Naive thymus-derived CD4-positive, alpha-beta T cell (primary cell): ENCODE measurements at regions not wholly inside any gene's neighbourhood (a gene's known extent, or its start where the extent isn't known, plus 50 kb on each side); places are given as distances from the start of the nearest gene placed in this dataset.

Source experiments
- ATAC-seq: fragments of 150-1000 bp; cut with Tn5 transposase; 2 replicates; pipeline ENCODE4 v1.10.0; 2021; ENCODE audit warnings: mild to moderate bottlenecking, moderate library complexity
- CTCF ChIA-PET: fragments of 350-600 bp; sonication (Branson Sonifier 250); formaldehyde crosslinking; loops from one replicate; lab custom pipeline; 2021; ENCODE audit warnings: antibody characterized with exemption; lab: Charles Lee
- POLR2A ChIA-PET: fragments of 350-600 bp; sonication (Branson Sonifier 250); formaldehyde crosslinking; loops from one replicate; lab custom pipeline; 2021; ENCODE audit warnings: antibody characterized with exemption, inconsistent platforms; lab: Charles Lee
- DNase-seq, 9 donors: peaks; one replicate each; pipeline versions ENCODE4 v3.0.0 to v3.0.0-alpha.2; 2020 to 2022; ENCODE audit warnings: mixed read lengths in 1 of 9
- H3K27ac ChIP-seq: one replicate; pipeline ENCODE4 v1.7.0; 2013; ENCODE audit warnings: mild to moderate bottlenecking, low read depth, low read length, moderate library complexity
- H3K27me3 ChIP-seq, 2 donors: one replicate each; pipeline ENCODE4 v1.7.0; 2013; ENCODE audit warnings: low read length in 2 of 2, mild to moderate bottlenecking in 2 of 2, moderate library complexity in 2 of 2; ENCODE audit not compliant: control insufficient read depth in 2 of 2, insufficient read depth in 2 of 2
- H3K36me3 ChIP-seq, 3 experiments: 1 replicate in 2 of 3; 2 replicates in 1 of 3; pipeline ENCODE4 v1.7.0; 2013; ENCODE audit warnings: low read length in 3 of 3, mild to moderate bottlenecking in 3 of 3, moderate library complexity in 1 of 3; ENCODE audit not compliant: insufficient read depth in 3 of 3, control insufficient read depth in 2 of 3
- H3K4me1 ChIP-seq, 2 donors: one replicate each; pipeline ENCODE4 v1.7.0; 2013; ENCODE audit warnings: low read length in 2 of 2, mild to moderate bottlenecking in 2 of 2, moderate library complexity in 1 of 2; ENCODE audit not compliant: control insufficient read depth in 2 of 2, insufficient read depth in 2 of 2
- H3K4me3 ChIP-seq: 2 replicates; pipeline ENCODE4 v1.7.0; 2013; ENCODE audit warnings: mild to moderate bottlenecking, low read length
- H3K9me3 ChIP-seq, 3 experiments: 1 replicate in 2 of 3; 2 replicates in 1 of 3; pipeline ENCODE4 v1.7.0; 2013; ENCODE audit warnings: low read length in 3 of 3; ENCODE audit not compliant: control insufficient read depth in 2 of 3
- H3K27ac Mint-ChIP-seq, 9 donors: one replicate each; pipeline ENCODE4 v1.8.0; 2020 to 2022; ENCODE audit warnings: mixed read lengths in 9 of 9, mild to moderate bottlenecking in 8 of 9, moderate library complexity in 5 of 9, inconsistent platforms in 2 of 9
- H3K27me3 Mint-ChIP-seq, 5 donors: one replicate each; pipeline ENCODE4 v1.8.0; 2021 to 2022; ENCODE audit warnings: mixed read lengths in 5 of 5, mild to moderate bottlenecking in 1 of 5
- H3K36me3 Mint-ChIP-seq, 5 donors: one replicate each; pipeline ENCODE4 v1.8.0; 2020 to 2022; ENCODE audit warnings: mixed read lengths in 5 of 5, mild to moderate bottlenecking in 3 of 5, inconsistent platforms in 1 of 5
- H3K4me1 Mint-ChIP-seq, 7 donors: one replicate each; pipeline ENCODE4 v1.8.0; 2020 to 2022; ENCODE audit warnings: mixed read lengths in 7 of 7, mild to moderate bottlenecking in 3 of 7, inconsistent platforms in 1 of 7
- H3K4me3 Mint-ChIP-seq, 10 donors: one replicate each; pipeline ENCODE4 v1.8.0; 2020 to 2022; ENCODE audit warnings: mild to moderate bottlenecking in 10 of 10, mixed read lengths in 10 of 10, moderate library complexity in 6 of 10, inconsistent platforms in 2 of 10
- H3K9me3 Mint-ChIP-seq, 11 donors: one replicate each; pipeline ENCODE4 v1.8.0; 2020 to 2022; ENCODE audit warnings: mixed read lengths in 11 of 11, mild to moderate bottlenecking in 4 of 11, inconsistent platforms in 1 of 11, moderate library complexity in 1 of 11
- intact Hi-C, 2 donors: fragments of 100-400 bp; cut with micrococcal nuclease; formaldehyde crosslinking; loops; one replicate each; pipeline ENCODE4 v1.15.1; 2023

DNA sequence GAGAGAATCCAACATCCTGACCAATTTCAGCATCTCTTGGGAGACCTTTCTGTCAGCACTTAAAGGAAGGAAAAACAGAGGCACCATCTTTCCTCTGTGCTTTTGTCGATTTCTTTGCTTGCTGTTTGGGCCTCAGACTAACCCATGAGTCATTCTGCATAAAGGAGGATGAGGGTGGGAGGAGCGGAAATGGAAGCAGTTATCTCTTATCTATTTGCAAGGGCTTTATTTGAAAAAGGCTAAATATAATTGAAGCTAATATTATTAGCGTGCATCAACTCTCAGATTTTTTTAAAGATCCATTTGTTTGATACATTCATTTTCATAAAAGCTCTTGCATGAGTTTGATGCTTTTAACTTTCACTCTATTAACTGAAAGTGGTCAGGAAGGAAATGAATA is 72.9 kb downstream of the ZNF622 start:
- peaks cover 0 to 15% (median under 1%) of the 10 kb centered on the region in 11 donors for H3K9me3 Mint-ChIP-seq
- POLR2A ChIA-PET: no interaction called here
- H3K36me3 ChIP-seq: no peaks in the 10 kb centered on the region

DNA sequence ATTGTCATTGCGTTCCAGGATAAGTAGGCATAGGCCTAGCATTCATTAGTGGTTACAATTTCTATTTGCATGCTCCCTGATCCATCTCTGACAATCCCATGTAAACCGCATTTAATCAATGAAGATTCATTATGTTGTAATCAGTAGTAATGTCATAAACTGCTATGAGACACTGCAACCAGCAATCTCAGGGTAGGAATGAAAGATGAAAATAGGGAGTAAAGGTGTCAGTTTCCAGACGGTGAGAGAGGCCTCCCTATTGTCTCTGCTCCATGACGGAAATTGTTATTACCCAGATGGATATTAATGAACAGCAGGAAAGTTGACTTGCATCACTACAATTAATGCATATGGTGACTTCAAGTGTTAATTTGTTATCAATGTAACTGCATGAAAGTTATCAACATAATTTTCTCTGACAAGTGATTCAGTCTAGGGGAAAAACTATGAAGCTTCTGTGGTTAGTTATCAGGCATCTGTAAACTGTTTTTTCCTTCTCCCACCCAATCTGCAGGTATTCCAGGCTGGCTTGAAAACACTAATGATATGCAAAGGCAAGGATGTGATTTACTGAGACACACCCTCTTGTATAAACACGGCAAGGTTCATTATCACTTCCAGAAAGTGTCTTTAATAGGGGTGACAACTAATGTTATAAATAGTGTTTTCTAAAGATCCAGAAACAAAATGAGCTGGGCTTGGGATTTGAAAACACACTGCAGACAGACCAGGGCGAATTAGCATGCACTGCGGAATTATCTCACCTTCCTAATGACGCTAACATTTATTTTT is 73.5 kb downstream of the ZNF622 start:
- CTCF ChIA-PET: no interaction called here
- Histone ChIP-seq H3K4me3 (no peak overlapping the region), H3K27ac (no peak overlapping the region), H3K27me3 (no peaks in the 10 kb centered on the region), H3K36me3 (no peaks in the 10 kb centered on the region), H3K4me1 (no peaks in the 10 kb centered on the region), H3K9me3 (no peaks in the 10 kb centered on the region)
- intact Hi-C loops: no loop called here
- Mint-ChIP-seq H3K36me3 (no peaks in the 10 kb centered on the region), H3K4me3 (no peak overlapping the region), H3K27ac (no peak overlapping the region), H3K9me3 (peaks cover 0 to 12% (median 0%) of the 10 kb centered on the region in 11 donors), H3K4me1 (no peaks in the 10 kb centered on the region), H3K27me3 (peaks cover 0 to 13% (median 6%) of the 10 kb centered on the region in 5 donors)
- ATAC-seq (no peak), DNase-seq (no peak)
- POLR2A ChIA-PET: no interaction called here

More for the DNA sequence above, 72.9 kb downstream of the ZNF622 start:
- DNase-seq (no peak), ATAC-seq (no peak)
- Mint-ChIP-seq H3K4me3 (no peak overlapping the region), H3K4me1 (no peaks in the 10 kb centered on the region), H3K36me3 (no peaks in the 10 kb centered on the region), H3K27me3 (peaks cover 0 to 13% (median 7%) of the 10 kb centered on the region in 5 donors), H3K27ac (no peak overlapping the region)
- Histone ChIP-seq H3K27me3 (no peaks in the 10 kb centered on the region), H3K9me3 (no peaks in the 10 kb centered on the region), H3K27ac (no peak overlapping the region), H3K4me1 (no peaks in the 10 kb centered on the region), H3K4me3 (no peak overlapping the region)
- intact Hi-C loops: no loop called here
- CTCF ChIA-PET: no interaction called here

DNA sequence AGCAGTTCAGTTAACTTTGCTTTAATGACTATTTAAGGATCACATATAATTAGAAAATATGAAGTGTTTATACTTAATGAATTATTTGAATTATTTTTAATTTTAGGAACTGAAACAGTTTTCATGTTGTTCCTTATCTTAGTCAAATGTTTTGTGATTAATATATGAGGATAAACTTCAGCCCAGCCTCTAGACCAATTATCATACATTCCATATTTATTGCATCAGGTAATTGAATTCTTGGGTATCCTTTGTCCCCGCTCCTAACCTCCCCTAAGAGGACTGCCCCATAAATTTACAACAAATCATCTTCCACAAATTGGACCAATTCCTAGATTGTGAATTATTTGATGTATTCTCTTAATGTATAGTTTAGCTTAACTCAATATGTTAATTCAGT is 74.8 kb downstream of the ZNF622 start:
- H3K9me3 ChIP-seq: no peaks in the 10 kb centered on the region
- no peaks in the 10 kb centered on the region for H3K27me3 ChIP-seq
- H3K4me3 ChIP-seq: no peak overlapping the region
- Mint-ChIP-seq H3K27me3 (peaks cover 0 to 14% (median 6%) of the 10 kb centered on the region in 5 donors), H3K4me3 (no peak overlapping the region), H3K4me1 (no peaks in the 10 kb centered on the region), H3K27ac (no peak overlapping the region), H3K36me3 (no peaks in the 10 kb centered on the region), H3K9me3 (peaks cover 0 to 4% (median 0%) of the 10 kb centered on the region in 11 donors)
- DNase-seq (no peak), ATAC-seq (no peak)
- ChIA-PET POLR2A (no interaction called here), CTCF (no interaction called here)
- H3K36me3 ChIP-seq: no peaks in the 10 kb centered on the region
- intact Hi-C loops: no loop called here
- no peak overlapping the region for H3K27ac ChIP-seq
- H3K4me1 ChIP-seq: no peaks in the 10 kb centered on the region

DNA sequence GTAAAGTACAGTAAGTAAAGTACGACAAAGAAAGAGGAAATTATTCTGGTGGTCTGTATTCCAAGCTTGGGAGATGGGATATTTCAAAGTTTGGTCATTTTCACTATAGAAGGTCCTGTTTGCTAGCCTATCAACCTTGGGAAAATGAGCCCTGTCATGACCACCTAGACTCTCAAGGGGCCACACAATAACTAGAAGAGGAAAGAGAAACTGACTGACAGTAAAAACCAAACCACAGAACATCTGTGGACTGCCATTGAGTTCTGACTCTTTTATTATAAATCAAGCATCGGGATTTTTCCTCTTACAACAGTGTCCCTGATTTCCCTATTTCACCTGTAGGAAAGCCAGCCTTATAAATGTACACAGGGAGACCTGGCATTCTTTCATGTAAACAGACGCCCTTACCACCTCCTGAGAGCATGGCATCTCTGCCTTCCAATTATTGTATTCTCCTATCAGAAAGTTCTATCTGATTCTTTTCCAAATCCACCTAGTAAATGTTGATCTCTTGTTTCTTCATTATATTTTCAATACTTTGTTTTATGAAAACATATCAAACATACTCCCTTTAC is 80.0 kb downstream of the ZNF622 start:
- H3K27ac Mint-ChIP-seq: no peak overlapping the region
- H3K9me3 ChIP-seq: no peaks in the 10 kb centered on the region
- intact Hi-C loops: no loop called here
- DNase-seq (no peak), ATAC-seq (no peak)
- H3K36me3 ChIP-seq: no peaks in the 10 kb centered on the region
- H3K27me3 ChIP-seq: no peaks in the 10 kb centered on the region
- no peaks in the 10 kb centered on the region for H3K4me1 Mint-ChIP-seq
- peaks cover 0 to 13% (median 6%) of the 10 kb centered on the region in 5 donors for H3K27me3 Mint-ChIP-seq
- ChIA-PET POLR2A (no interaction called here), CTCF (no interaction called here)
- no peaks in the 10 kb centered on the region for H3K36me3 Mint-ChIP-seq
- no peak overlapping the region for H3K4me3 ChIP-seq
- no peaks in the 10 kb centered on the region for H3K9me3 Mint-ChIP-seq
- H3K4me1 ChIP-seq: no peaks in the 10 kb centered on the region
- H3K27ac ChIP-seq: no peak overlapping the region
- no peak overlapping the region for H3K4me3 Mint-ChIP-seq

DNA sequence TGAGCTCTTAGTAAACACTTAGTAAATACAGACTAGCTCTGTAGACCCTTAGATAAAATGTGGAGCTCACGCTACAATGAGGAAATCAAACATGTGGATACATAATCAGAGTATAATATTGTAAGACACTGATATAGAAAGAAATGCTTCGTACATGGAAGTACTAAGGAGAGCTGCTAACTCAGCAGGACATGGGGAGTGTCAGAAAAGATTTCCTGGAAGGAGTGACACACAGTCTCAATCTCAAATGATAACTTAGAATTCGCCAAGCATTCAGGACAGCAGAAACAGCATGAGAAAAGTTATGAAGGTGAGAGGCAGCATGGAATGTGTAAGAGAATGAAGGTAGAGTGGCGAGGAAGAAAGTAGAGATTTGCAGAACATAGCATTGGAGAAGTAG is 80.8 kb downstream of the ZNF622 start:
- no peaks in the 10 kb centered on the region for H3K27me3 ChIP-seq
- H3K4me3 Mint-ChIP-seq: no peak overlapping the region
- no peaks in the 10 kb centered on the region for H3K36me3 ChIP-seq
- intact Hi-C loops: no loop called here
- DNase-seq: no peak
- H3K27me3 Mint-ChIP-seq: peaks cover 0 to 21% (median 6%) of the 10 kb centered on the region in 5 donors
- H3K27ac ChIP-seq: no peak overlapping the region
- ATAC-seq: no peak
- CTCF ChIA-PET: no interaction called here
- H3K9me3 Mint-ChIP-seq: no peaks in the 10 kb centered on the region
- POLR2A ChIA-PET: no interaction called here
- no peaks in the 10 kb centered on the region for H3K4me1 ChIP-seq
- H3K9me3 ChIP-seq: no peaks in the 10 kb centered on the region
- H3K4me1 Mint-ChIP-seq: no peaks in the 10 kb centered on the region
- H3K27ac Mint-ChIP-seq: no peak overlapping the region
- H3K4me3 ChIP-seq: no peak overlapping the region
- H3K36me3 Mint-ChIP-seq: no peaks in the 10 kb centered on the region

DNA sequence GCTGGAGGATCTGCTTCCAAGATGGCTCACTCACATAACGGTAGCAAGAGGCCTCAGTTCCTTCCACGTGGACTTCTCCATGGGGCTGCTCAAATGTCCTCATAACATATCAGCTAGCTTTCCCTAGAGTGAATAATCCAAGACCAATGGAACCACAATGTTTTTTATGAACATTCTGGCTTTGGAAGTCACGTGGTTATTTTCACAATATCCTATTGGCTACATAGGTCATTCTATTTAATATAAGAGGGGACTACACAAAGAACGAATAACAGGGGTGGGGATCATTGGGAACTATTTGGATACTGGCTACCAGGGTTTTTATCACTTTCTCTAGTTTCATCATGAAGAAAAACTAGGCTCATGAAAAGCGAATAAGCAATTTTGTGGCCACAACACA is 81.4 kb downstream of the ZNF622 start:
- no peak overlapping the region for H3K27ac ChIP-seq
- Mint-ChIP-seq H3K36me3 (no peaks in the 10 kb centered on the region), H3K27ac (no peak overlapping the region), H3K4me1 (no peaks in the 10 kb centered on the region), H3K27me3 (peaks cover 0 to 21% (median 6%) of the 10 kb centered on the region in 5 donors), H3K4me3 (no peak overlapping the region), H3K9me3 (no peaks in the 10 kb centered on the region)
- intact Hi-C loops: no loop called here
- no peaks in the 10 kb centered on the region for H3K9me3 ChIP-seq
- no peak overlapping the region for H3K4me3 ChIP-seq
- ChIA-PET CTCF (no interaction called here), POLR2A (no interaction called here)
- no peaks in the 10 kb centered on the region for H3K36me3 ChIP-seq
- no peaks in the 10 kb centered on the region for H3K4me1 ChIP-seq
- ATAC-seq (no peak), DNase-seq (no peak)
- no peaks in the 10 kb centered on the region for H3K27me3 ChIP-seq

DNA sequence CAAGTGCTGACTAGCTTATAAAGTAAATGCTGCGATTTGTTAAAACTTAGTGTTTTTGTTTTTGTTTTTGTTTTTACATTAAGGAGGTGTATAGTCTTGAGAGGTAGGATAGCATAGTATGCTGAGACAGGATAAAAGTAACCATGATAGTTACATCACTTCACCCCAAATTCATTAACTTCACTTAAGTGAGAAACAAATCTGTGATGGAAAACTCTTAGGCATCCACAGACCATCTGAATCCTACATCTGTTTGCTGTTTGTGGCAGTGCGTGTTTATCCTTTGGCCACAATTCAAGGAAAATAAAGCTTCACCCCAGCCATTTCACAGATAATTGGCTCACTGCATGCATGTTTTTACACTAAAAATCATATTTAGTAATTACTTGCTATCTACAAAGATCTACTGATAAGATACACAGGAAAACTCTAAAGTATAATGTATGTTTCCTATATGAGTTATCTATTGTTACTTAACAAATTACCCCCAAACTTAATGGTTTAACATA is 82.0 kb downstream of the ZNF622 start:
- Mint-ChIP-seq H3K27me3 (peaks cover 0 to 21% (median 4%) of the 10 kb centered on the region in 5 donors), H3K4me3 (no peak overlapping the region), H3K9me3 (no peaks in the 10 kb centered on the region), H3K4me1 (no peaks in the 10 kb centered on the region), H3K27ac (no peak overlapping the region), H3K36me3 (no peaks in the 10 kb centered on the region)
- ATAC-seq: no peak
- Histone ChIP-seq H3K27ac (no peak overlapping the region), H3K36me3 (no peaks in the 10 kb centered on the region), H3K4me3 (no peak overlapping the region), H3K4me1 (no peaks in the 10 kb centered on the region), H3K27me3 (no peaks in the 10 kb centered on the region), H3K9me3 (no peaks in the 10 kb centered on the region)
- CTCF ChIA-PET: no interaction called here
- POLR2A ChIA-PET: no interaction called here
- DNase-seq: no peak
- intact Hi-C loops: no loop called here
